ENCODE measurements at regions not wholly inside any gene's neighbourhood (a gene's known extent, or its start where the extent isn't known, plus 50 kb on each side); places are given as distances from the start of the nearest gene placed in this dataset.
"Not testable (repeated sequence)": the region's sequence is repeated elsewhere in the genome, so short reads cannot be mapped to it uniquely, and the experiment has no call there.

DNA sequence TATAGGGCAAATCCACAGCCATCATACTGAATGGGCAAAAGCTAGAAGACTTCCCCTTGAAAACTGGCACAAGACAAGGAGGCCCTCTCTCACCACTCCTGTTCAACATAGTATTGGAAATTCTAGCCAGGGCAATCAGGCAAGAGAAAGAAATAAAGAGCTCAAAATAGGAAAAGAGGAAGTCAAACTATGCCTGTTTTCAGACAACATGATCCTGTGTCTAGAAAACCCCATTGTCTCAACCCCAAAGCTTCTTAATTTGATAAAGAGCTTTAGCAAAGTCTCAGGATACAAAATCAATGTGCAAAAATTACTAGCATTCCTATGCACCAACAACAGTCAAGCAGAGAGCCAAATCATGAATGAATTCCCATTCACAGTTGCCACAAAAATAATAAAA, 160.3 kb downstream of the CXXC4 start:
- no peak for DNase-seq (ENCODE audit: low spot score)
- intact Hi-C loops (cut with DNase I), result no loop called here

DNA sequence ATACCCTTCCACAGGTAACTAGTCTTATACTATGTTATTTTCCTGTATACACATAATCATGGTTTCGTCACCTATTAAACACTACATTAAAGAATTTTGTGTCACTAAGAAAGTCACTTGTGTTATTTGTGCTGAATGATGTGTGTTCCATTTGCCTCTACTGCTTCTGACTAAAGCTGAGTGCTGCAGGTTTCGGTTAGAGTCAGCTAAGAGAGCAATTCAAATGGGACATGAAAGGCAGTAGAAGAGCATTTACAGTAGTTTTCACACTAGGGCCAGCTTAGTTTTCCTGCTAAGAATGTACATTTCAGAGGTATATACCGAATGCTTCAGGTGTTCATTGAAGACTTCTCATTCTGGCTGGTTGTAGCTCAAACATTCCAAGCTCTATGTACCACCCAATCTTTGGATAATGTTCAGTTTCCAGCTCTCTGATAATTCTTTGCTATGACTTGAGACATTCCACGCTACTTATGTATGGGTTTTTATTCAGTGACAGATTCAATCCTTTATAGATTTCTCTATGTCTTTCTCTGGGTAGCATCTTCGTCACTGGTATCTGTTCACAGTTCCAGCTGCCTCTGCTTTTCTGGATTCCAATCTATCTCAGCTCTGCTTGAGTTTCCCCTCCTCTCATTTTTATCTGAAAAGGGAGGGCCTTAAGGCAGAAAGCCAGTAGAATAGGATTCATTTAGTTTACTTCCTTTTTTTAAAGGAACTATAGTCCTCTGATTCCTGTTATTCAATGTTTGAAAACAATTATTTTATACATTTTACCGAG, 164.4 kb downstream of the CXXC4 start:
- DNase-seq (ENCODE audit: low spot score), result no peak
- intact Hi-C loops (cut with DNase I), result no loop called here

DNA sequence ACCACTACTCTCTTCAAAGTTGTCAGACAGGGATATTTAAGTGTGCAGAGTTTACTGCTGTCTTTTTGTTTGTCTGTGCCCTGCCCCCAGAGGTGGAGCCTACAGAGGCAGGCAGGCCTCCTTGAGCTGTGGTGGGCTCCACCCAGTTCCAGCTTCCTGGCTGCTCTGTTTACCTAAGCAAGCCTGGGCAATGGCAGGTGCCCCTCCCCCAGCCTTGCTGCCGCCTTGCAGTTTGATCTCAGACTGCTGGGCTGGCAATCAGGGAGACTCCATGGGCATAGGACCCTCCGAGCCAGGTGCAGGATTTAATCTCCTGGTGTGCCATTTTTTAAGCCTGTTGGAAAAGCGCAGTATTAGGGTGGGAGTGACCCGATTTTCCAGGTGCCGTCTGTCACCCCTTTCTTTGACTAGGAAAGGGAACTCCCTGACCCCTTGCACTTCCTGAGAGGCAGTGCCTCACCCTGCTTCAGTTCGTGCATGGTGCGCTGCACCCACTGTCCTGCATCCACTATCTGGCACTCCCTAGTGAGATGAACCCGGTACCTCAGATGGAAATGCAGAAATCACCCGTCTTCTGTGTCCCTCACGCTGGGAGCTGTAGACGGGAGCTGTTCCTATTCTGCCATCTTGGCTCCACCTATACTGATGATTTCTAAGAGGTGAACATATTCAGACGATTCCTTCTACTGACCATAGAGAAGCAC, 167.6 kb downstream of the CXXC4 start:
- intact Hi-C loops (cut with DNase I); DNase-seq (ENCODE audit: low spot score): not testable (repeated sequence)

DNA sequence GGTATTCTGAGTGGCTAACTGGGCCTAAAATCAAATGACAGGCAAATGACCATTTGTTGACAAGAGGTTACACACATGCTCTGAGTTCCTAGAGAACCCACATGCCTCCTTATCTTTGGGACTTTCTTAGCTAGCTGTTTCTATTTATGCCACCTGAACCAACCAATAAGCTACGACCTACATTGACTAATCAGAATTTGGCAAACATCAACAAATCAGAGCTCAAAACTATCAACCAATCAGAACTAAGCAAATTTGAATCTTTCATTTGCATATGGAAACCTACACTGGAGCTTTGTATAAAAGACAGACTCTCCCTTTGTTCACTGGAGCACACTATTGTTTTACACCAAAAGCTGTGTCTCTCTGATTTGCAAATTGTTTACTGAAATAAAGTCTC, 192.0 kb downstream of the CXXC4 start:
- intact Hi-C loops (cut with DNase I), result no loop called here
- DNase-seq (ENCODE audit: low spot score), result no peak

DNA sequence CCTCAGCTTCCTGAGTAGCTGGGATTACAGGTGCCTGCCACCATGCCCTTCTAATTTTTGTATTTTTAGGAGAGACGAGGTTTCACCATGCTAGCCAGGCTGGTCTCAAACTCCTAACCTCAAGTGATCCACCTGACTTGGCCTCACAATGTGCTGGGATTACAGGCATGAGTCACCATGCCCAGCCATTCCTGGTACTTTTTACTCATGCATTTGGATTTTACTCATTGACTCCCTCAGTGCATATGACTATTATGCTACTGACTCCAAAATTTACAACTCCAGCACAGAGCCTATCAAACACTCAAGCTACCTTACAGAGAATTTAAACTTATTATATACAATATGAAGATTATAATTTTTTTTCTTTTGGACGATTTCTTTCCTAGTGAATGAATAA, 199.9 kb downstream of the CXXC4 start:
- intact Hi-C loops (cut with DNase I), result no loop called here
- DNase-seq (ENCODE audit: low spot score), result no peak

DNA sequence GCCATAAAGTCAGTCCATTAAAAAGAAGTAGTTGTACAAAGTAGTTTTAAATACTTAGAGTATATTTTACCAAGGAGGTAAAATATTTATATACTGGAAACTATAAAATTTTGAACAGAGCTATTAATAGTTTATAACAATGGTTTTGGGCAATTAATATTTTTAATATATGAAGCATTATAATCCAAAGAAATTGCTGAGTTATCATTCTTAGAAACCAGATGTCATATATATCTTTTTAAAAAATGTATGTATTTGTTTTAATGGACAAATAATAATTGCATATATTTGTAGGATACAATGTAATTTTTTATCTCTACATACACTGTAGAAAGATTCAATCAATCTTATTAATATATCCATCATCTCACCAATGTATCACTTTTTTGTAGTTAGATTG, 207.8 kb downstream of the CXXC4 start:
- DNase-seq (ENCODE audit: low spot score), result no peak
- intact Hi-C loops (cut with DNase I), result no loop called here

DNA sequence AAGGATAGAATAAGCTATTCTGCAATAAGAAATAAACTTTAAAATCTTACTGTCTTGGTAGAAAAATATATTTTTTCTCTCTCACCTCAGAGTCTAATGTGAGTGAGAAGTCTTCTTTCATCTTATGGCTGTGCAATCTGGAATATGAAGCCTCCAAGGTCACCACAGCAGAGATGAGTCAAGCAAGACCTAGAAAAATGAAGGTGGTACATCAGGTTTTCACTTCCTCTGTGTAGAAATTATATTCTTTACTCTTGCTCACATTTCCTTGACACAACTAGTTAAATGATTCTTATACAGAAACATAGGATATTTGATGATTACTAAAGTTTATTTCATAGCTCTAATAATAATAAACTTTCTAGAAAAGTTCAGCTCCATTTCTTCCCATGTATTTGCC, 211.4 kb downstream of the CXXC4 start:
- no peak for DNase-seq (ENCODE audit: low spot score)
- intact Hi-C loops (cut with DNase I), result no loop called here

DNA sequence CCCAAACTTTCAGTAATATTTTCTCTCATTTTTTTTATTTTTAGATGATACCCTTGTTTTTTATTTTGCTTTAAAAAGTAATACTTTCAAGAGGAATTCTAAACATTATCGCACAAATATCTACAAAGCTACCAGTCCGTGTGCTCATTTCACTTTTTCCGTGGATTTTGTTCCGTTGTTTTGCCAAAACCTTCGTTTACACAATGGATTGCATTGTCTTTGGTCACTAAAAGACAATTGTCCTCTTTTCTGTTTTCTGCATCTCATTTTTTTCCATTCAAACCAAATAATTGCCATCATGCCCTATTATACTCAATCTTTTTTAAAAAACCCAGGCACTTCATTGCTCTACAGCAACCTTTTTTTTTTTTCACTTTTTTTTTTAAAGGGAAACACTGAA, 214.9 kb downstream of the CXXC4 start:
- no peak for DNase-seq (ENCODE audit: low spot score)
- intact Hi-C loops (cut with DNase I), result no loop called here

DNA sequence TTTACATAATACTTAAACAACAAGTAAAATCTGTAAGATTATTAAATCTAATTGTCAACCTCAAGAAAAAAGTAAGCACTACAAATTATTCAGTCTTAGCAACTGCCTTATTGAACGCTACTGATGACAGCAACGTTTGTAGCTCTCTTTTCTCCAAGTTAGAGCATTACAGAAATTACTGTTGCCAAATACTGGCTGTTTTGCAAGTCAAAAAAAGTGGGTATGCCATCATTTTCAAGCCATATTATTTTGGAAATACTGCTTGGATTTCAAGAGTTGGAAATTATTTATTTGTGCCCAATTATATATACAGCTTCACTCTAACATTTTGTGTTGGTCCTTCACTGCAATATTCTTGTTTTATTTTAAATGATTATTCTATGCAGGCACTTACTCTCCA, 221.7 kb downstream of the CXXC4 start:
- intact Hi-C loops (cut with DNase I), result no loop called here
- no peak for DNase-seq (ENCODE audit: low spot score)

DNA sequence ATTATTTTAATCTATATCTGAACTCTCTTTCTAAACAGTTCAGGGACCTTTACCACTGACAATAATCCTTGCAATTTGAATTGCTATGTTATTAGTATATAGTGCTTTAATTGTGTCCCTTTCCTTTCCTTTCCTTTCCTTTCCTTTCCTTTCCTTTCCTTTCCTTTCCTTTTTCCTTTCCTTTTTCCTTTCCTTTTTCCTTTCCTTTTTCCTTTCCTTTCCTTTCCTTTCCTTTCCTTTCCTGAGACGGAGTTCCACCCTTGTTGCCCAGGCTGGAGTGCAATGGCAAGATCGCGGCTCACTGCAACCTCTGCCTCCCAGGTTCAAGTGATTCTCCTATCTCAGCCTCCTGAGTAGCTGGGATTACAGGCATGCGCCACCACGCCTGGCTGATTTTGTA, 225.1 kb downstream of the CXXC4 start:
- DNase-seq (ENCODE audit: low spot score); intact Hi-C loops (cut with DNase I): not testable (repeated sequence)

DNA sequence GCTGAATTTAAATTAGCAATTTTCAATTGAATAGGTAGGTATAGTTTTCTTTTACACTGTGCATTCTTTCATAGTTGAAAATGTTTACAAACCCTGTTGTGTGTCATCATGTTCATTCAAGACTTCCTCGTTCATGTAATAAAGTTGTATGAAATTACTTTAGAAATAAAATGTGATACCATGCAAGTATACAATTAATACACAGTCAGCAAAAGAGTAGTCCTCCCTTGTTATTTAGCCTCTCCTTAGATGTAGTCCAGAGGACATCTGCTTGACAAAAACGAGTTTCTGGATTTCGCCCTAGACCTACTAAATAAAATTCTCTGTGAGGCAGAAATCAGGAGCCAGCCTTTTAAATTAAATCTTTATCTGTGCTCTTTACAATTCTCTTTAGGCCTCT, 231.6 kb downstream of the CXXC4 start:
- no peak for DNase-seq (ENCODE audit: low spot score)
- intact Hi-C loops (cut with DNase I), result no loop called here

DNA sequence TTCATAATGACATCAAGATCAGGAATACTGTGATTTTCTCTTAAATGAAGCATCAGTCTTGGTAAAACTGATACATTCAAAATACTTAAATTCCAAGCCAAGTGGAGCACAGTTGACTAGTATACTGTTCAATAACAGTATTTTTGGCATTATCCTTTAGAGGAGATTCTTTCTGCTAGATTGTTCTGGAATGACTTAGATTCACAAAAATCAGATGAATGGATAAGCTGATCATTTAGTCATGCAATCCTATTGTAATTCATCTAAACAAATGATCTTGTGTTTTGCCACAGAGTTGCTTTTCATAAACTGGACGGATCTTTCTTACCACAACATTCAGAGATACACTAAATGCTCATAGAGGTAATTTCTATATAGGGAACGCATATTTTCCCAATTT, 232.0 kb downstream of the CXXC4 start:
- intact Hi-C loops (cut with DNase I), result no loop called here
- DNase-seq (ENCODE audit: low spot score), result no peak

DNA sequence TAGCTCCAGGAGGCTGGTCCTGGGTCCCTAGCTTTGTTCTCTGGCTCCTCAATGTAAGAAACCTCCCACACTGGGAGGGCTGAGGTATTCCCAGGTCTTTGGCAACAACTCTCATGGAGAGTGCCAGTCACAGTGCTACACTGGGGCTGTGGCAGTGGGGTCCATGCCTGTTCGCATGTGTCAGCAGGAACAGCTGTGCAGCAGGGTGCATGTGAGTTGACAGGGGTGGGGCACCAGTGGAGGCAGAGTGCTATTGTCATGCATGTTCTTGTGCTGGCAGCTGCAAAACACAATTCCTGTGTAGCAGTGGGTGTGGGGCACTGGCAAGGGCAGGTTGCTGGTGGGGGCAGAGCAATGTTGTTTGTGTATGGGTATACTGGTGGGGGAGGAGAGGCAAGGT, 246.0 kb downstream of the CXXC4 start:
- intact Hi-C loops (cut with DNase I), result no loop called here

DNA sequence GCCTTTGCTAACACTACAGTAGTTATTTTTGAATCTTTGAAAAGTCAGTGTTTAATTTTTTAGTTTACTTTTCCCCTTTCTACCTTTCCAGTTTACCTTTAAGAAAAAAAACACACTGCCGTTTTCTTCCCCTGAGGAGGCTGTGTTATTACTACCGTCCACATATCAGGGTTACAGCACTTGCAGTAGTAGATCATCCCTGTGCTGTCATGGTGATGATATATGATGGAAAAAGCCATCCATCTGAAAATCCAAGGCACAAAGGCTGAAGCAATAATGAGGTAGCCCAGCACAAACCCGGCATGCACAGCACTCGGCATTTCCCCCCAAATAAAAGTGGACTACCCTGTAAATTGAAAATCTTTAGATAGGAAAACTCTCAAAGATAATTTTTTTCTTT, 258.7 kb downstream of the CXXC4 start:
- intact Hi-C loops (cut with DNase I), result no loop called here
- no peak for DNase-seq (ENCODE audit: low spot score)

More for the DNA sequence above, 246.0 kb downstream of the CXXC4 start:
- no peak for DNase-seq (ENCODE audit: low spot score)

DNA sequence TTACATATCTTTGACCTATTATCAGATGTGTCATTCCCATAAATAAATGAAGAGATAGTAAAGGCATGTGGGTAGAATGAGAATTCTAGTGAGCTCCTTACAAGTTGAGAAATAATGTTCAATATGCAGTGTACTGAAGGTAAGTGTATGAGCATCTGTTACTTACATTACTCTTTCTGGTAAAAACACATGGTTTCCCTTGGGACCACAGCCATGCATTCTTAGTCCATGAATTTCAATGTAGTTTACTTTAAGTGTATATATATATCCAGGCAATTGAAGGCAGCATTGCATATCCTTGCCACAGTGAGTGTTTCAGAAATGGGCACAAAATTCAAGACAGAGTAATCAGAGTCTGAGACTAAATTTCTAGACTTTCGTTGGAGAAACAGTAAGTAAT, 277.2 kb downstream of the CXXC4 start:
- intact Hi-C loops (cut with DNase I), result no loop called here
- DNase-seq (ENCODE audit: low spot score), result no peak

DNA sequence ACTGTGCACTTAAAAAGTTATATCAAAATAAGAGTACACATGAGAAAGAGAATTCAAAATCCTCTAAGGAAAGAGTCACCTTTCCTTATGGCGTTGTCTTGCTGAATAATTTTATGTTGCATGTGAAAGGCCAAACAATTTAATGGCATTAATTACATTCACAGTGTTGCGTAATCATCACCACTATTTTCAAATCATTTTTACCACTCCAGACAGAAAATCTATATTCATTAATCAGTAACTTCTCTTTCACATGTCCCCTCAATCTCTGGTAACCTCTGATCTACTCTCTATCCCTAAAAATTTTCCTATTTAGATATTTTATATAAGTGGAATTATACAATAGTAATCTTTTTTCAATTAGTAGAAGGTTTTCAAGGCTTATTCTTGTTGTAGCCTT, 283.0 kb downstream of the CXXC4 start:
- DNase-seq (ENCODE audit: low spot score), result no peak
- intact Hi-C loops (cut with DNase I), result no loop called here

DNA sequence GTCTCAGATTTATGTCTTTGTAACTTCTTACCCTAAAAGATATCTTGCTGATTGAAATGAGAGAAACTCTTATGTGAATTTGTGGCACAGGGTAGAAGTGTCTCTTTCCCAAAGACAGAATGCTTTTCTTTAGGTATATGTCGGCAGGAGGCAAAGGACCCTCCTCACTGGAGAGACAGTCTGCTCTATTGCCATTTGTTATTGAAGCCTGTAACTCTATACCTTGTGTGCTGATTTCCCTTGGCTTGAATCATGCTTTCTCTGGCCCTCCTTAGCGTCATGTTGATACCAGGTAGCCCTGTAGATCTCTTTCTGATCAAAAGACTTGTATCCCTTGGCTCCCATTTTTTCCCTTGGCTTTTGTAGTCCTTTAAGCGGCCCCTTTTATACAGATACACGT, 284.3 kb downstream of the CXXC4 start:
- DNase-seq (ENCODE audit: low spot score), result no peak
- intact Hi-C loops (cut with DNase I), result no loop called here

DNA sequence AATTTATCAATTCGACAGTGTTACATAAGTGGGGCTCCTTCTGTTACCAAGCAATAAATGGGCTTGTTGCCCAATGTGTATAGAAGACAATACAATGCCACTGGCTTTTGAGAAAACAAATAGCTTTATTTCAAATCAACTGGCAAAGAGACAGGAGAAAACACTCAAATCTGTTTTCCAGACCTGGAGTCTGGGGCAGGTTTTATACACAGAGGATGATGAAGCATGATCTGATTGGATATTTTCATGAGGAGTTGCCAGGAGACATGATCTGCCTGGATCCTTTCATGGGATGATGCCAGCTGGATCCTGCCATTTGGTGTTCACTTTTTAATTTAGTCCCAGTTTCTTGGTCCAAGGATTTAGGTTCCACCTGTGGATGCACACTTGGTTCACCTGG, 287.9 kb downstream of the CXXC4 start:
- intact Hi-C loops (cut with DNase I), result no loop called here
- DNase-seq (ENCODE audit: low spot score), result no peak

DNA sequence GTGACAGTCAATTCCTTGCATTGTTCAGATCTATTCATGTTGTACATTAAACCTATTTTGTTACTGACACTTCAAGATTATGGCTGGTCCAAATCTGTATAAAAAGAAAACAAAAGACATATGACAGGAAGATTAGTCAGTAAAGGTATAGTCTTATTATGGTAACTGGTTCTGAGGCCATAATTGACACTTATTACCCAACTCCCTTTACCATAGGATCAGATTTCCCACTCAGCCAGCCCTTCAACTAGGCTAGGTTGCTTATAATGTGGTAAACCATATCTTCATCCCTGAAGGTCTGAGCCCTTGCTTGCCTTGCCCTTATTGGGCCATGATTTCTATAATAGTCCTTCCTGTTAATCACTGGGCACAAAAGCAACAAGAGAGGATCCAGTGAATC, 289.6 kb downstream of the CXXC4 start:
- intact Hi-C loops (cut with DNase I), result no loop called here
- DNase-seq (ENCODE audit: low spot score), result no peak

DNA sequence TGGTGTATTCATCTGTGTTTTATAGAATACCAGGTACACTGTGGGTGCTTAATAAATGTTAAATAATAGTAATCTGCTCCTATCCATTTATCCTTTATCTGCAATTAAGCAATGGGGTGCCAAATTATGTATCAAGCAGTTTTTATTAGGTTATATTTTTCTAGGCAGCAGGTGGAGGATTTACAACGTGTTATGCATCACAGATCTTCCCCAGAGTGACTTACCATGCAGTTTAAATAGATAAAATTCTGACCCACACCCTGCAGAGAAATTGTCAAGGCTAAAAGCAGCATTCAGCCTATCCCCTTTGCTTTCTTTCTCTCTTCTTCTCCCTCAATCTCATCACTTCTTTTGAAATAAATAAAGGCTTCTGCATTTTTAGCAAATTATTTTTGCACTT, 306.4 kb downstream of the CXXC4 start:
- DNase-seq (ENCODE audit: low spot score), result no peak
- intact Hi-C loops (cut with DNase I), result no loop called here

DNA sequence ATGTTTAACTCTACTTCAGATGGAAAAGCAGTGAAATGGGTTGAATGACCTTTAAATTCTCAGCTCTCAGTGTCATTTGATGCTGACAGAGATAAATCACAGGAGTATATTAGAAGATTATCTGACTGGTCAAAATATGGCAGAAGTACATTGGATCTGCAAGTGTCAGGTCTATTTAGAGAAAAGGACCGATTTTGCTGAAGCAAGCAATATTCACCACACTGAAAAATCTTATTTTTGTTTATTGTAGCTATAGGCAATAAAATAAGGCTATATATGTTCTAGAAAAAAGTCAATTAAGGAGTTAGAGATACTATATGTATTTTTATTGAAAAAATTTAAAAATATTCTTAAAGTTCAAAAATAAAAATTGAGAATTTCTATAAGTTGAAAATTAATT, 325.3 kb downstream of the CXXC4 start:
- intact Hi-C loops (cut with DNase I), result no loop called here
- DNase-seq (ENCODE audit: low spot score), result no peak

DNA sequence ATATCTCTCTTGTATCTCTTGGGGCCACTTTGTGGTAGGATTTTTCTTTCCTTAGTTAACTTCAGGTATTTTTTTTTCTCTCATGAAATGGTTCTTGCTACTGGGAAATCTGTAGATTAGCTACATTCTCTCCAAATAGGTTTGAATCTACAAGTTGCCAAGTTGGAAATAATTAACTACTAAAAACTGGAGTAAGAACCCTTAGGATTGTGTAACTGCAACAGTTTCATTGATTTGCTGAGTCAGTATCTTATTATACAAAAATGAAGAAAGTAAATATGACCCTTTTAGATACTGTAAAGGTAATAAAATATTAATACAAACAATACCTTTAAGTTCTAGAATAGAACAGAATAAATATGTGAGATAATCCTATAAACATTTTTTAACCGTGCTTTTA, 327.9 kb downstream of the CXXC4 start:
- DNase-seq (ENCODE audit: low spot score), result no peak
- intact Hi-C loops (cut with DNase I), result no loop called here
